ENCODE measurements at regions not wholly inside any gene's neighbourhood (a gene's known extent, or its start where the extent isn't known, plus 50 kb on each side); places are given as distances from the start of the nearest gene placed in this dataset.

GRCh38 chr9:135244271-135245221 lies 157.1 kb downstream of the OLFM1 start:
- H3K4me3 ChIP-seq (ENCODE audit: low read length): no peak overlapping the region
- no peak for TF ChIP-seq MXI1 (conservative IDR thresholded peaks at IDR 0.05; ENCODE audit: poor library complexity, severe bottlenecking)
- no peak for TF ChIP-seq CTCF (IDR thresholded peaks at IDR 0.05; ENCODE audit: poor library complexity, severe bottlenecking)
- no peak for TF ChIP-seq POLR2AphosphoS5 (IDR thresholded peaks at IDR 0.05)

DNA sequence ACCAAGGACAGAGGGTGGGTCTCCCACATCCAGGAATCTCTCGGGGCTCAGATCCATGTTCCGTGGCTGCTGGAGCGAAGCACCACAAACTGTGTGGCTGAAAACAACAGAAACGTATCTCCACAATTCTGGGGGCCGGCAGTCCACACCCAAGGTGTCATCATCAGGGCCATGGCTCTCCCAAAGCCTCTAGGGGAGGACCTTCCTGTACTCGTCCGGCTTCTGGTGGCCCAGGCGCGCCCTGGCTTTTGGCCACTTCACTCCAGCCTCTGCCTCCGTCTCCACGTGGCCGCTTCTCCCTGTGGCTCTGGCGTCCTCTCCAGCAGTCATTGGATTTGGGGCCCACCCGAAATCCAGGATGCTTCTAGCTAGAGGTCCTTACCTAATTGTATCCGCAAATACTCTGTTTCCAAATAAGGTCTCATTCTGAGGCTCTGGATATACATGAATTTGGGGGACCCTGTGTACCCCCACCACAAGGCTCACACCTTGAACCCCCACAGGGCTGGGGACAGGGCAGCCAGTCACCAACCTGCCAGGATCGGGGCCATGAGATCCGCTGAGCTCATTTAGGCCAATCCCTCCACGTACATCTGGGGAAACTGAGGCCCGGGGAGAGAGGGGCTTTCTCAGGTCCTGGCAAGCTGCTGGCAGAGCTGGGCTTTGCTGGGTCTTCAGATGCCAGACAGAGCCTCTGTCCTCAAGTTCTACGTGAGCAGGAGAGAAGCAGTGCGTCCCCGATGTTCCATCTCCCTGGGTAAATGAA lies 158.2 kb downstream of the OLFM1 start:
- Histone ChIP-seq H3F3A (ENCODE audit: insufficient read depth, low read length, poor library complexity, severe bottlenecking) (no peaks in the 10 kb centered on the region), H3K4me2 (ENCODE audit: low read length) (no peak overlapping the region), H3K9me2 (ENCODE audit: insufficient read depth, low read length) (no peaks in the 10 kb centered on the region), H3K4me3 (ENCODE audit: low read length) (no peak overlapping the region), H2AFZ (ENCODE audit: low read depth, low read length) (no peak overlapping the region), H3K27me3 (ENCODE audit: insufficient read depth, low read depth, low read length) (no peaks in the 10 kb centered on the region), H4K20me1 (ENCODE audit: insufficient read depth) (no peaks in the 10 kb centered on the region), H3K9ac (ENCODE audit: low read length) (no peak overlapping the region), H3K36me3 (ENCODE audit: insufficient read depth, low read length) (no peaks in the 10 kb centered on the region), H3K27ac (ENCODE audit: low read length) (no peak overlapping the region), H3K9me3 (ENCODE audit: low read length) (no peaks in the 10 kb centered on the region), H3K79me2 (replicated peaks; ENCODE audit: insufficient read depth, low read length) (no peaks in the 10 kb centered on the region)
- TF ChIP-seq SMC3 (conservative IDR thresholded peaks at IDR 0.05; ENCODE audit: poor library complexity): no peak
- no peak for TF ChIP-seq RAD21 (conservative IDR thresholded peaks at IDR 0.05)
- TF ChIP-seq, protein P1, sequence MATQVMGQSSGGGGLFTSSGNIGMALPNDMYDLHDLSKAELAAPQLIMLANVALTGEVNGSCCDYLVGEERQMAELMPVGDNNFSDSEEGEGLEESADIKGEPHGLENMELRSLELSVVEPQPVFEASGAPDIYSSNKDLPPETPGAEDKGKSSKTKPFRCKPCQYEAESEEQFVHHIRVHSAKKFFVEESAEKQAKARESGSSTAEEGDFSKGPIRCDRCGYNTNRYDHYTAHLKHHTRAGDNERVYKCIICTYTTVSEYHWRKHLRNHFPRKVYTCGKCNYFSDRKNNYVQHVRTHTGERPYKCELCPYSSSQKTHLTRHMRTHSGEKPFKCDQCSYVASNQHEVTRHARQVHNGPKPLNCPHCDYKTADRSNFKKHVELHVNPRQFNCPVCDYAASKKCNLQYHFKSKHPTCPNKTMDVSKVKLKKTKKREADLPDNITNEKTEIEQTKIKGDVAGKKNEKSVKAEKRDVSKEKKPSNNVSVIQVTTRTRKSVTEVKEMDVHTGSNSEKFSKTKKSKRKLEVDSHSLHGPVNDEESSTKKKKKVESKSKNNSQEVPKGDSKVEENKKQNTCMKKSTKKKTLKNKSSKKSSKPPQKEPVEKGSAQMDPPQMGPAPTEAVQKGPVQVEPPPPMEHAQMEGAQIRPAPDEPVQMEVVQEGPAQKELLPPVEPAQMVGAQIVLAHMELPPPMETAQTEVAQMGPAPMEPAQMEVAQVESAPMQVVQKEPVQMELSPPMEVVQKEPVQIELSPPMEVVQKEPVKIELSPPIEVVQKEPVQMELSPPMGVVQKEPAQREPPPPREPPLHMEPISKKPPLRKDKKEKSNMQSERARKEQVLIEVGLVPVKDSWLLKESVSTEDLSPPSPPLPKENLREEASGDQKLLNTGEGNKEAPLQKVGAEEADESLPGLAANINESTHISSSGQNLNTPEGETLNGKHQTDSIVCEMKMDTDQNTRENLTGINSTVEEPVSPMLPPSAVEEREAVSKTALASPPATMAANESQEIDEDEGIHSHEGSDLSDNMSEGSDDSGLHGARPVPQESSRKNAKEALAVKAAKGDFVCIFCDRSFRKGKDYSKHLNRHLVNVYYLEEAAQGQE (IDR thresholded peaks at IDR 0.05; ENCODE audit: borderline replicate concordance): no peak
- no peak for TF ChIP-seq TAF1 (IDR thresholded peaks at IDR 0.05; ENCODE audit: low read depth)
- no peak for TF ChIP-seq POLR2AphosphoS5 (IDR thresholded peaks at IDR 0.05)
- TF ChIP-seq EP300 (conservative IDR thresholded peaks at IDR 0.05; ENCODE audit: poor library complexity, severe bottlenecking): no peak
- no peak for TF ChIP-seq EZH2 (IDR thresholded peaks at IDR 0.05; ENCODE audit: borderline replicate concordance, insufficient read depth, low read length, poor library complexity, severe bottlenecking)
- no peak for TF ChIP-seq MXI1 (conservative IDR thresholded peaks at IDR 0.05; ENCODE audit: poor library complexity, severe bottlenecking)
- TF ChIP-seq CTCF (IDR thresholded peaks at IDR 0.05; ENCODE audit: poor library complexity, severe bottlenecking): no peak

More at GRCh38 chr9:135244271-135245221, 157.1 kb downstream of the OLFM1 start:
- no peaks in the 10 kb centered on the region for H3K27me3 ChIP-seq (ENCODE audit: insufficient read depth, low read depth, low read length)
- no peak overlapping the region for H2AFZ ChIP-seq (ENCODE audit: low read depth, low read length)
- no peaks in the 10 kb centered on the region for H3K36me3 ChIP-seq (ENCODE audit: insufficient read depth, low read length)
- H3K27ac ChIP-seq (ENCODE audit: low read length): no peak overlapping the region
- no peaks in the 10 kb centered on the region for H3F3A ChIP-seq (ENCODE audit: insufficient read depth, low read length, poor library complexity, severe bottlenecking)
- H3K9ac ChIP-seq (ENCODE audit: low read length): no peak overlapping the region
- H3K79me2 ChIP-seq (replicated peaks; ENCODE audit: insufficient read depth, low read length): no peaks in the 10 kb centered on the region
- no peak overlapping the region for H3K4me2 ChIP-seq (ENCODE audit: low read length)
- H3K9me3 ChIP-seq (ENCODE audit: low read length): no peaks in the 10 kb centered on the region
- H3K9me2 ChIP-seq (ENCODE audit: insufficient read depth, low read length): no peaks in the 10 kb centered on the region
- H4K20me1 ChIP-seq (ENCODE audit: insufficient read depth): no peaks in the 10 kb centered on the region
